Activated T-helper 1 cell treated with anti-CD3 and anti-CD28 coated beads, Interleukin-12 subunit alpha, Interleukin-12 subunit beta, Interleukin-2, Interleukin-4 antibody, amounts not matched to agents 30 ng/mL and 10 ng/mL and 1 ng/mL, durations not matched to agents 14 hours and 24 hours and 36 hours (primary cell): ENCODE measurements at regions not wholly inside any gene's neighbourhood (a gene's known extent, or its start where the extent isn't known, plus 50 kb on each side); places are given as distances from the start of the nearest gene placed in this dataset.

Experiments used
- DNase-seq: peaks from one replicate; pipeline ENCODE4 v3.0.0; 2021; ENCODE audit warnings: low spot score
- H3K27ac Mint-ChIP-seq: one replicate; pipeline ENCODE4 v1.8.0; 2021; ENCODE audit warnings: mild to moderate bottlenecking, mixed read lengths
- H3K27me3 Mint-ChIP-seq: one replicate; pipeline ENCODE4 v1.8.0; 2022; ENCODE audit warnings: mild to moderate bottlenecking, moderate library complexity, mixed read lengths; ENCODE audit not compliant: insufficient read depth
- H3K36me3 Mint-ChIP-seq: one replicate; pipeline ENCODE4 v1.8.0; 2021; ENCODE audit warnings: low read depth, mixed read lengths
- H3K4me1 Mint-ChIP-seq: one replicate; pipeline ENCODE4 v1.8.0; 2021; ENCODE audit warnings: low read depth, mixed read lengths
- H3K4me3 Mint-ChIP-seq: one replicate; pipeline ENCODE4 v1.8.0; 2021; ENCODE audit warnings: mild to moderate bottlenecking, moderate library complexity, mixed read lengths
- H3K9me3 Mint-ChIP-seq: one replicate; pipeline ENCODE4 v1.8.0; 2021; ENCODE audit warnings: mixed read lengths
- intact Hi-C: fragments of 100-400 bp; cut with micrococcal nuclease; formaldehyde crosslinking; loops from one replicate; pipeline ENCODE4 v1.15.1; 2024

DNA sequence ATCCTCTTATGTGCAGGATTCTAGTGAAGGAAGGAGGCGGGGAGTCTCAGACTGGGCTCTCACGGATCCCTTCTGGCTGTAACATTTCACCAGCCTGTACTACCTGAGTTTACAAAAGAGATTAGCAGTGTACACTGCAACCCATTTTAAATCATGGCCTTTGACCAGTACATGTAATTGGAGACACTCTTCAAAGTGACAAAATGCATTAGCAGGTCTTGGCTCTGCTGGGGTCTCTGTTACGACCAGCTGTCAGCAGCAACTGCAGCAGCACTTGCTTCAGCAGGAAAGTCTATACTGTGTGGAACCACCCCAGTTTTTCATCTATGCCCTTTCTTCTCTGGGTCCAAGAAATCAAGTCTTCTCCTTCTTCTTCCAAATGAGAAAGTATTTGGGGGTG, 322.8 kb upstream of the ASIC2 start:
- H3K36me3 Mint-ChIP-seq: no peaks in the 10 kb centered on the region
- H3K27ac Mint-ChIP-seq: no peak overlapping the region
- no peak overlapping the region for H3K4me3 Mint-ChIP-seq
- H3K27me3 Mint-ChIP-seq: peaks cover 3% of the 10 kb centered on the region
- intact Hi-C loops: no loop called here
- no peaks in the 10 kb centered on the region for H3K9me3 Mint-ChIP-seq
- H3K4me1 Mint-ChIP-seq: no peaks in the 10 kb centered on the region
- DNase-seq: no peak

DNA sequence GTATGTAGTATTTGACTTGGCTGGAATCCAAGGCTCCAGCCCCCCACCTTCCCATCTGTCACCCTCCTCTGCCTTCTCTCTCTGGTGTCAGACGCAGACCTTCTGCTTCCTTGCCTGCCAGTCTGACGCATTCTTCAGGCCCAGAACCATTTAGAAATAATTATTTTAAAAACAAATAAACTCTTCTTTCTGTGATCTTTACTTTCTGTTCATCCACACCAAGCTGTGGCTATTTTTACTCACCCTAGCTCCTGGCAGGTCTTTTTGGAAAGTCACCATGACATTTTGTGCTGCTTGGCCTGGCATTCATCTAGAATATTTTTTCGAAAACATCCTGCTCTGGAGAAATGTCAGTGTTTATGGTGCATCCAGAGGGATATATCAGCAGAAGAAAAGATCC, 330.7 kb upstream of the ASIC2 start:
- Mint-ChIP-seq H3K27me3 (no peaks in the 10 kb centered on the region), H3K4me3 (no peak overlapping the region), H3K27ac (no peak overlapping the region), H3K4me1 (no peaks in the 10 kb centered on the region), H3K36me3 (no peaks in the 10 kb centered on the region), H3K9me3 (no peaks in the 10 kb centered on the region)
- DNase-seq: no peak
- intact Hi-C loops: no loop called here

DNA sequence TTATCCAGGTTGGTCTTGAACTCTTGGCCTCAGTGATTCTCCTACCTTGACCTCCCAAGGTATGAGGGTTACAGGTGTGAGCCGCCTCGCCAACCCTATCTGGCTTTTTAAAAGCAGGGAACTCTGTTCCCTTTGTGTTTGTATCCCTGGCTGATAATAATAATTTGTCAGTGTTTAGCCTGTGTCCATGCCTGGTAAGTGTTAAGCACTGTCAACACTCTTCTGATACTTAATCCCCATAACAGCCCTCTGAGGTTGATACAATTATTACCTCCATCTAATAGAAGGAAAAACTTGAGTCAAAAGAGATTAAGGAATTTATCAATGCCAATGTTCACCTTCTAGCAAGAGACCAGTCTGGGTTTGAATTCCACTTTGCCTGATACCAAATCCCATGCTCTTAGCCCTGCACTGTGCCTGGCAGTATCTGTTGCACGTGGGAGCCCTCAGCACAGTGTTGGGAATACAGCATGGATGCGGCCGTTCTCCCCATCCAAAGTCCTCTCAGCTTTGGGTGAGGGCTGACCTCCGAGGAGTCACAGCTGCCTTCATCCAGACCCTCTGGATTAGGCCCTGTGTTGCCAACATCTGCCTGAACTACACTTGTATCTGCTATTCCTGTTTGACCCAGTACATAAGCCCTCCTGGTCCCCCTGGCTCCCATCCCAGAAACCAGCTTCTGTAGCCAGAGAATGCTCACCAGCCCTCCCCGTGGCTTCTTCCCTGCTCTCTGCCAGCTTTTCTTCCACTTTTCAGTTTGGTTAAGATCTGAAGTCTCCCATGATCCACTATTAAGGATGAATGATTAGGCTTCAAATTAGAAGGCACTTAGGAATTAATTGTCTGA, 335.6 kb upstream of the ASIC2 start:
- Mint-ChIP-seq H3K4me1 (no peaks in the 10 kb centered on the region), H3K36me3 (no peaks in the 10 kb centered on the region), H3K9me3 (no peaks in the 10 kb centered on the region), H3K4me3 (no peak overlapping the region), H3K27me3 (peaks cover 3% of the 10 kb centered on the region), H3K27ac (no peak overlapping the region)
- intact Hi-C loops: no loop called here
- no peak for DNase-seq

DNA sequence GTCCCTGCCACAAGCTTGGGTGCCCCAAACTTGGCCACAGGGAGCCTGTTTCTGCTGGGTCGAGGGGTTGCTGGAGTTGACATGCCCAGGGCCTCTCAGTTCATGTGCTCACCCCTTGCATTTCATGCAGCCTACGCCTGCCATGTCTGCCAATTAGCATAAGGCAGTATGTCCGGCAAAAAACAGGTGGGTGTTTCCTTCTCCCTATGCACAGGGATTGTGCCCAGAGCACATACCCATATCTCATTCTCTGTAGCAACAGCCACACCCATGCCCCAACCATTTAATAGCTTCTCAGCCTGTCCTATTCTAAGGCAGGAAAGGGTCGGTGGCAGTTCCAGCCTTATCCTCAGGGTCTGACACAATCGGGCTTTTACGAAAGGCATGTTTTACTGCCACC, 340.4 kb upstream of the ASIC2 start:
- Mint-ChIP-seq H3K4me3 (no peak overlapping the region), H3K4me1 (peaks cover 16% of the 10 kb centered on the region), H3K27me3 (peaks cover 3% of the 10 kb centered on the region), H3K36me3 (peaks cover 4% of the 10 kb centered on the region), H3K27ac (no peak overlapping the region), H3K9me3 (peaks cover 17% of the 10 kb centered on the region)
- intact Hi-C loops: no loop called here
- no peak for DNase-seq

DNA sequence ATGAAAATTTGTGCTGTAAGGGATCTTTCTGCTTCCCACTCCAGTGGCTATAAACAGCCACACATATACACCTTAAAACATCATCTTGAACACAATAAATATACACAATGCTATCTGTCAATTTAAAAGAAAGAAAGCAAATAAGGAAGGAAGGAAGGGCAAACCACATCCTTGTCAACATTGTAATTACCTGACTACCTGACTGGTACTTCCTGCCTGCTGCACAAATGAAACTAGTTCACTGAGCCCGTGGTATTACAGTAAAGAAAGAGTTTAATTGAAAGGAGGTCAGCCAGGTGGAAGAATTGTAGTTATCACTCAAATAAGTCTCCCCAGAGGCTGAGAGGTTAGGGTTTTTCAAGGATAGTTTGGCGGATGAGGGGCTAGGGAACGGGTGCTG, 344.4 kb upstream of the ASIC2 start:
- Mint-ChIP-seq H3K9me3 (peaks cover 23% of the 10 kb centered on the region), H3K4me3 (no peak overlapping the region), H3K36me3 (peaks cover 5% of the 10 kb centered on the region), H3K27me3 (no peaks in the 10 kb centered on the region), H3K27ac (no peak overlapping the region), H3K4me1 (peaks cover 17% of the 10 kb centered on the region)
- intact Hi-C loops: no loop called here
- DNase-seq: no peak

DNA sequence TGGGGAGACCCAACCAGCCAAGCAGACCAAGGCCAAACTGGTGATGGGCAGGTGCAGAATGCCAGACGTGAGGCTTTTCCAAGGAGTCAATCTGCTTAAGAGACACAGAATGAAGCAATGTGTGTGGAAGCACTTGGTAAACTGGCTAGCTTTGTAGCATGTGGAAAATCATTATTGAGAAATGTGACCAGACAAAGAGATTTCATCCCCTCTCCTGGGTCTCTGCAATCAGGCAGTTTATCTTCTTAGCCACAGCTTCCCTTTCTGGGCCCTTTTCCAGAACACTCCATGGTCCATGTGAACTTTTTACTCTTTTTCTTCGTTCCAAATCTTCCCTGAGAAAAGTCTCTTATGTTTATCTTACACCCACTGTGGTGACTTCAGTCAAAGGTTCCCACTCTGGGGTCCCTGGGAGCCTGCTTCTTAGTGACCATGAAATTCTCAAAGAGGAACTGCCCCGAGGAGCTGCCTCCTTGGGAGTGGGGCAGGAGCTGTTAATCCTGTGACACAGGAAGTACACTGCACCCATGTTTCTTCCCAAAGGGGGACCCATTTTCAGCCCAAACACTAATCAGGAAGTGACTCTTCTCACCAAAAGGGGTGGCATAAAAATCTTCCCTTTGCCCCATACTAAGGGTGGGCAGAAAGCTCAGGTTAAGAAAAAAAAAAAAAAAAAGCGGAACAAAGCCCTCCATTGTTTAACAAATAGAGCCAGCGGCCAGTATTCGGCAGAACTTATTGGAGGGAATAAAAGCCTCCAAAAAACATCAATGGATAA, 346.2 kb upstream of the ASIC2 start:
- no peak overlapping the region for H3K27ac Mint-ChIP-seq
- H3K4me3 Mint-ChIP-seq: no peak overlapping the region
- H3K4me1 Mint-ChIP-seq: peaks cover 17% of the 10 kb centered on the region
- intact Hi-C loops: no loop called here
- peaks cover 5% of the 10 kb centered on the region for H3K36me3 Mint-ChIP-seq
- no peak for DNase-seq
- no peaks in the 10 kb centered on the region for H3K27me3 Mint-ChIP-seq
- peaks cover 23% of the 10 kb centered on the region for H3K9me3 Mint-ChIP-seq

DNA sequence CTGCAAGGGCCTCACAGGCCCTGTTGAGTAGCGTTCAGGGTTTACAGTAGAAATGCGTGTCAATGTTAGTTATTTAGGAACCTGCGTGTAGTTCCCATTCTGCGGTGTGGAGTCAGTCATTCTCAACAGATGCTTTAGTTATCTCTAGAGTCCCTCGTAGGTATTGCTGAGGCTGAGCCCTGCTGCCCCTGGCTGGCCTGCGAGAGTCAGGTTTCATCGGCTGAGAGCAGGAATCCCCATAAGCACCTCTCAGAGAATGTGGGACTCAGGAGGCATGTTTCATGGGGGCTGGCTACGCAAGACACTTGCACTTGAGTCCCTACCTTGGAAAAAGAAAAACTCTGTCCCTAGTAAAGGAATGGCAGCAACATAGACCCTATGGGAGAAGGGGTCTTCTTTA, 347.5 kb upstream of the ASIC2 start:
- no peak overlapping the region for H3K27ac Mint-ChIP-seq
- no peak overlapping the region for H3K4me3 Mint-ChIP-seq
- H3K36me3 Mint-ChIP-seq: peaks cover 5% of the 10 kb centered on the region
- no peak for DNase-seq
- peaks cover 17% of the 10 kb centered on the region for H3K4me1 Mint-ChIP-seq
- H3K27me3 Mint-ChIP-seq: no peaks in the 10 kb centered on the region
- peaks cover 23% of the 10 kb centered on the region for H3K9me3 Mint-ChIP-seq
- intact Hi-C loops: no loop called here

DNA sequence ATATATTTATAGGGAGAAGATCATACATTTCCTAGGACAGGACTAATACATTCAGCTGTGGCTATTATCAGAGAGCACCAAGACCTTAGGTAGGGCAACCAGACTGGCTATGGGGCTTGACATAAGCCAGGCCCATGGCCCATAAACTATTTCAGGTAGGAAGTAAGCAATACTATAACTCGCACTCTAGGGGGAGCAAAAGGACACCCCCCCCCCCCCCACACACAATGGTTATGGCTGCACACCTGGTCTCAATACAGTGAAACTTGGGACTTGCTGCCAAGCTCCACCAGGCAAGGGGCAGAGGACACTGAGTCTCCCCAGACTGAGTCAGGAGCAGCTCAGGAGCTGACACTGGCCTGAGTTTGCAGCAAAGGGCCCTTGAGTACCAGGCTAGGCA, 348.9 kb upstream of the ASIC2 start:
- H3K9me3 Mint-ChIP-seq: peaks cover 21% of the 10 kb centered on the region
- no peak for DNase-seq
- H3K36me3 Mint-ChIP-seq: peaks cover 5% of the 10 kb centered on the region
- intact Hi-C loops: no loop called here
- H3K4me3 Mint-ChIP-seq: no peak overlapping the region
- peaks cover 15% of the 10 kb centered on the region for H3K4me1 Mint-ChIP-seq
- H3K27ac Mint-ChIP-seq: no peak overlapping the region
- peaks cover 4% of the 10 kb centered on the region for H3K27me3 Mint-ChIP-seq

DNA sequence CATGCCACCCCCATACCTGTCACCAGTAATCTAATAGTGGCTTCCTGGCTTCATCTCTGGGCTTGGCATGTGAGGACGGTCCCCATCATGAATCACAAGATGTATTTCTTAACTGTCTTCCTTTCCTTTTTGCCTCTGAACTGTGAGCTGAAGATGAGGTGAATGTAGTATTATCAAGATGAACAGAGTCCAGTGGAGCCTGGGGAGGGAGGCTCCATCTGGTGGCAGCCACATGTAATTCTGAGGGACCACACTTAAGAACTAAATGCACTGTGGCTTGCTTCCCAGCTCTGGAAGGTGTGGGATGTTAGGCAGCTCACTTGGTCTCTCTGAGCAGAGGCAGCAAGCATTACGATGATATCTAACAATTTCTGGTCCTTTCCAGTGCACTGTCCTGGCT, 354.9 kb upstream of the ASIC2 start:
- no peaks in the 10 kb centered on the region for H3K36me3 Mint-ChIP-seq
- no peak overlapping the region for H3K4me3 Mint-ChIP-seq
- no peak for DNase-seq
- peaks cover 13% of the 10 kb centered on the region for H3K27me3 Mint-ChIP-seq
- no peak overlapping the region for H3K27ac Mint-ChIP-seq
- intact Hi-C loops: no loop called here
- no peaks in the 10 kb centered on the region for H3K4me1 Mint-ChIP-seq
- no peaks in the 10 kb centered on the region for H3K9me3 Mint-ChIP-seq

DNA sequence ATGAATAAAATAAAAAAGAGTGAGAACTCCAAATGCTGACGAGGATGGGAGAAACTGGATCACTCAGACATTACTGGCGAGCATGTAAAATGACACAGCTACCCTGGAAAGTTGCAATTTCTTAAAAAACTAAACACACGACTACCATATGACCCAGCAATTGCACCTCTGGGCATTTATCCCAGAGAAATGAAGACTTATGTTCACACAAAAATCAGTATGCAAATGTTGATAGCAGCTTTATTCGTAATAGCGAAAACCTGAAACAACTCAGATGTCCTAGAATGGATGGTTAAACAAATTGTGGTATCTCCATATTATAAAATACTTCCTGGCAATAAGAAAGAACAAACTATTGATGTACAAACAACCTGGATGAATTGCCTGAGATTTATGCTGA, 357.2 kb upstream of the ASIC2 start:
- no peaks in the 10 kb centered on the region for H3K4me1 Mint-ChIP-seq
- H3K27ac Mint-ChIP-seq: no peak overlapping the region
- H3K9me3 Mint-ChIP-seq: no peaks in the 10 kb centered on the region
- H3K36me3 Mint-ChIP-seq: no peaks in the 10 kb centered on the region
- peaks cover 13% of the 10 kb centered on the region for H3K27me3 Mint-ChIP-seq
- no peak overlapping the region for H3K4me3 Mint-ChIP-seq
- DNase-seq: no peak
- intact Hi-C loops: no loop called here

DNA sequence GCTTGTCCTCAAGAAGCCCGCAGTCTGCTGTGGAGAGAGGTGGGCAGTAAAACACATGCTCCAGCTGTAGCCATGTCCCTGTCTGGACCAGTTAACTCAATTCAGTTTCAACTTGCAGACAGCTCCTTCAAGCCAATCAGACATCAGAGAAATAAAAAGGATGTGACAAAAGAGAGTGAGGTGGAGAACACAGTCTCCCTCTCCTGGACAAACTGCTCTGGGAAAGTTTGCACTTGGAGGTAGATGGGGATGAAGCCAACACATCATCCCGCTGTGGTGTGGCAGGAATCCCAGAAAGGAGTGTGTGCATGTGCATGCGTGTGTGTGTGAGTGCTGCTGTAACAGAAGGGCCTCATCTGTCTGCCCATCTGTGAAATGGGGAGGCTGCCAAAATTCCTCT, 358.6 kb upstream of the ASIC2 start:
- H3K36me3 Mint-ChIP-seq: no peaks in the 10 kb centered on the region
- H3K4me3 Mint-ChIP-seq: no peak overlapping the region
- intact Hi-C loops: no loop called here
- no peaks in the 10 kb centered on the region for H3K9me3 Mint-ChIP-seq
- no peak for DNase-seq
- no peak overlapping the region for H3K27ac Mint-ChIP-seq
- H3K27me3 Mint-ChIP-seq: peaks cover 11% of the 10 kb centered on the region
- H3K4me1 Mint-ChIP-seq: no peaks in the 10 kb centered on the region

DNA sequence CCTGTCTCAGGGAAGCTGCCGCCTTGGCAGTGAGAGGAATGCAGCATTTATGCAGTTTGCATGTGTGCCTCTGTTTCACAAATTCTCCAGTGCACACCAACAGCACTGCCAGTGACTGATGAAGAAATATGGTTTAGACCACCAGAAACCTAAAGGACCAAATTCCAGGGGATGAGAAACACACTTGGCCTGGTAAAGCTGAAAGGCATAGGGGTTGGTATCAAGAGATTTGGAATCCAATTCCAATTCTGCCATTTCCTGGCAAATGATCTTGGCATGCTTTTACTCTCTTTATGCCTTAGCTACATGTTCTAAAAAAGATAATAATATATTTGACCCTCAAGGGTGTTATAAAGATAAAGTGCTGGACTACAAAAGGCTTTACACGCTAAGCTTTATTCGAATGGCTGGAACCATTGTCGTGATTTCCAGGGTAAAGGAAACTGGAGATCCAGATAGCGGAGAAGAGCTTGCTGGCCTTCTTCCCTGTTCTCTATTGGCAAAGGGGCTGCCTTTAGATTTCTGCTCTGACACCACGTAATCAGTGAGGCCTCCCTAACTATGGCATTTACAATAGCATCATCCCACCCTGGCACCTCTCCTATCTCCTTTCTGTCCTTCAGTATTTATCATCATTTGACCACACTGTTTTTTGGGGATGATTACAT, 359.8 kb upstream of the ASIC2 start:
- no peak for DNase-seq
- H3K36me3 Mint-ChIP-seq: no peaks in the 10 kb centered on the region
- intact Hi-C loops: no loop called here
- no peaks in the 10 kb centered on the region for H3K9me3 Mint-ChIP-seq
- H3K27me3 Mint-ChIP-seq: peaks cover 9% of the 10 kb centered on the region
- H3K4me1 Mint-ChIP-seq: no peaks in the 10 kb centered on the region
- H3K27ac Mint-ChIP-seq: no peak overlapping the region
- H3K4me3 Mint-ChIP-seq: no peak overlapping the region

DNA sequence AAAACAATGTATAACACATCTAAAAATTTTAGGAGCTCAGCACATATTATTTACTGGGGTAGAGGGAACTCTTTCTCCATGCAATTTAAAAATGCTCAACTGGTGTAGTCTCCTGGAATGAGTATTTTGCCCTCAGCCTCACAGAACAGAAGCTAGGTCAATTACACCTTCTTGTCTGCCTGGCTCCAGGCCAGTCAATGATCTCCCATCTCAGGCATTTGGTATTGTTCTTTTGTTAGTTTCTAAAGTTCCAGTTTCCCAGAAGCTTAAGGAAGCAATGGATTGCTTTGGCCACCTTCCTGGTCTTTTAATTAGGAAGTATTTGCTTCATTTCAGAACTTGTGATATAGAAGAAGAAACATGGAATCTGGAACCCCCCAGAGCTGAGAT, 360.3 kb upstream of the ASIC2 start:
- Mint-ChIP-seq H3K4me3 (no peak overlapping the region), H3K36me3 (no peaks in the 10 kb centered on the region), H3K27ac (no peak overlapping the region), H3K4me1 (no peaks in the 10 kb centered on the region), H3K9me3 (no peaks in the 10 kb centered on the region), H3K27me3 (peaks cover 7% of the 10 kb centered on the region)
- intact Hi-C loops: no loop called here
- DNase-seq: no peak
